ENCODE measurements at regions not wholly inside any gene's neighbourhood (a gene's known extent, or its start where the extent isn't known, plus 50 kb on each side); places are given as distances from the start of the nearest gene placed in this dataset.
A peak's percentile ranks its signal among the peaks of the same experiment; 100 is the strongest.

DNA sequence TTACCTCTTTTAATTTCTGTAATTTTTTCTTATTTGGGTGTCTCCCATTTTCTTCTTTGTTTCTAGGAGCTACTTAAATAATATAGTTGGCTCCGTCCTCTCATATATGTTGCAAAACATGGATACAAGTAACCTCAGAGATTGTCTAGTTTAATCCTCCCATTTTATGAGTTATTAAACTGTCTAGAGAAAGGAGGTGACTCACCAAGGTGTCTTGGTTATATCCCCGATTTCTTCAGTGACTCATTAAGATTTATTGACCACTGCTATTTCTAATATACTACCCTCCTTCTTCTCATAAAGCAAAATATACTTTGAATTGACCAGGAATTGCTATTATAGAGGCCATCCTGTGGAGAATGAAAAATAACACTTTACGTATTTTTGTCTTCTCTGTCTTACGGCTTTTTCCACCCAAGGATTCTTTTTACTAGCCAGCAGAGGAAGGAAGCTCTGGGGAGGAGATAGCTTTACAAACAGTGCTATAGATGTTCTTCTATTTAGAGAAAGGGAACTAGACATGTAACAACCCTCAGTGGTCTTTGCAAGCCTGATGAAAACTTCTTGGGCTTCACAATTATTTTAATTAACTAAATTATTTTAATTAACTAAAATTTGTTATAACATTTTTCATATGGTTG, 300.4 kb upstream of the TNP1 start:
- no peak for DNase-seq (ENCODE audit: low spot score)

GRCh38 chr2:217158928-217159327, 299.1 kb upstream of the TNP1 start:
- DNase-seq (ENCODE audit: low spot score) = no peak

GRCh38 chr2:217157581-217157980, 297.7 kb upstream of the TNP1 start:
- no peak for DNase-seq (ENCODE audit: low spot score)

DNA sequence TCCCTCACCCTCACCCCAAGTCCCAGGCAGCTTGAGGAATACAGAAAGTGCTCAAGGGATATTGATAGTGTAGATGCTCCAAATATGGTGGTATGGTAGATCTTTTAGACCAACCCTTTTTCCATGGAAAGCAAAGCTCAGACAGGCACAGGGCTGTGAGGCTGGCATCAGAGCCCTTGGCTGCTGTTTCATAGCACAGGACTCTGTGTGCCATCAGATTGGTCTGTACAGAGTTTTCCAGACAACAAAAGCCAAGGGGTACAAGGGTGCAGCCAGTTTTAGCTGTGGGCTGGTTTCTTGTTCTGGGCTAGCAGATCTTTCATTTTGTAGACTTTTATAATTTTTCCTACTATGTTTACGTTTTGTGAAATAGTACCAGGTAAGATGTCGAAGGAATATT, 296.9 kb upstream of the TNP1 start:
- DNase-seq (ENCODE audit: low spot score) = no peak

GRCh38 chr2:217154923-217155322, 295.1 kb upstream of the TNP1 start:
- DNase-seq (ENCODE audit: low spot score) = no peak

- no peak for DNase-seq (ENCODE audit: low spot score)
Measured at GRCh38 chr2:217153510-217153909, 293.6 kb upstream of the TNP1 start.

DNA sequence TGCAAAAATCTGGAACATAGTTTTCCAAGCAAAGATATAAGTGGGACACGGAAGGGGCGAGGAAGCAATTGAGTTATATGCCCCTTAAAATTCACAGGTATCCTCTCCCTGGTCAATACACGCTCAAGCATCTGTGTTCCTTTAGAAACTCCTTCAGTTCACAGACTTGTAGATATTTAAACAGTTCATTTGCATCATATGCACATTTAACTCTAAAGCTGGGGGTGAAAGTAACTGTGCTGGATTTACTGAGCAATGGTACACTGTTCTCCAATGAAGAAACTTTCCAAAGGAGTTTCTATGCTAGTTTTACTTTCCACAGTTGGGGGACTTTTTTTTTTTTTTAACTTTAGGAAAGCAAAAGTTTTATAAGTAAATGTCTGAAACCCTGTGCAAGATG, 293.0 kb upstream of the TNP1 start:
- no peak for DNase-seq (ENCODE audit: low spot score)

DNA sequence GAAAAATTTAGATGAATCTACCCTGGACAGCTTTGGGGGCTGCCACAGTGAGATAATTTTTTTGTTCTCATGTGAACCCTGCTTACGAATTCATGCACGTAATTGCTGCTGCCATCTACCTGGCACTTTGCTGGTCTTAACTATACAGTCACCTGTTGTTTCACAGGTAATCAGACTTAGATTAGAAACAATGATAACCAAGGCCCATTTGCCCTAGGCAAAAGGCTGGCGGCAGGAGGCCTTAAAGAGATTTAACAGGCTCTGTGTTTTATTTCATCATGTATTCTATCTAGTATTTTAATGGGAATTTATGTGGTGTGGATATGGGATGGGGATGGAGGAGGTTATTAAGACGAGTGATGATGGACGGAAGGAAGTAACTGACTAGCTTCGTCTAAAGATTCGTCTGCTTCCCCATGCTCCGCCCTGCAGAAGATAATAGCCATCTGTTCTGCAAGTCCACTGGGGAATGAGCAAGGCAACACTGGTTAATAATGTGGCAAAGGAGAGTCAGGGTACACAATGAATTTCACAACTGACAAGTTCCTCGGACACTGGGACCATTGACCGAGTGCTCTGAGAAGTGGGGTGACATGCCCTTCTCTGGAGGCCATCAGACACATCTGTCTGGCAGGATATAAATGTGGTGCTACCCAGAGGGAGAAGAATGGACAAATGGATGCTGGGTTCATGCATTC, 291.8 kb upstream of the TNP1 start:
- DNase-seq (ENCODE audit: low spot score) = no peak

DNA sequence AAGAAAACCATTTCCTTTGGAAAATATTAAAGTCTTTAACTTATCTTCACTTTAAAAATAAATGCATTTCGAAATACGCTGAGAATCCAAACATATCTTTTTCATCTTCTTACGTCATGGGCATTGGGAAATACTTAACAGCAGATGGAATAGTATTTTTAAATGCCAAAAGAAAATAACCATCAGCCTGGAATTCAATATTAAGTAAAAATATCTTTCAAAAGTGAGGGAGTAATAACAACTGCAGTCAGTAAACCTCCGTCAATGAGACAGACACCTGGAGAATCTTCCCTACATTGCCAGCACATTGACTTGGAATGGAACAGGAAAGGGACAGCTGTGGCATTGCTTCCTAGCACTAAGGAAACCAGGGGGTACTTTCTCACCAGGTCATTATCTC, 290.4 kb upstream of the TNP1 start:
- DNase-seq (ENCODE audit: low spot score) = no peak

GRCh38 chr2:217149087-217149660, 289.3 kb upstream of the TNP1 start:
- DNase-seq (ENCODE audit: low spot score) = no peak

- no peak for DNase-seq (ENCODE audit: low spot score)
Measured at GRCh38 chr2:217147818-217148217, 288.0 kb upstream of the TNP1 start.

- DNase-seq (ENCODE audit: low spot score) = no peak
Measured at GRCh38 chr2:217146956-217147355, 287.1 kb upstream of the TNP1 start.

DNA sequence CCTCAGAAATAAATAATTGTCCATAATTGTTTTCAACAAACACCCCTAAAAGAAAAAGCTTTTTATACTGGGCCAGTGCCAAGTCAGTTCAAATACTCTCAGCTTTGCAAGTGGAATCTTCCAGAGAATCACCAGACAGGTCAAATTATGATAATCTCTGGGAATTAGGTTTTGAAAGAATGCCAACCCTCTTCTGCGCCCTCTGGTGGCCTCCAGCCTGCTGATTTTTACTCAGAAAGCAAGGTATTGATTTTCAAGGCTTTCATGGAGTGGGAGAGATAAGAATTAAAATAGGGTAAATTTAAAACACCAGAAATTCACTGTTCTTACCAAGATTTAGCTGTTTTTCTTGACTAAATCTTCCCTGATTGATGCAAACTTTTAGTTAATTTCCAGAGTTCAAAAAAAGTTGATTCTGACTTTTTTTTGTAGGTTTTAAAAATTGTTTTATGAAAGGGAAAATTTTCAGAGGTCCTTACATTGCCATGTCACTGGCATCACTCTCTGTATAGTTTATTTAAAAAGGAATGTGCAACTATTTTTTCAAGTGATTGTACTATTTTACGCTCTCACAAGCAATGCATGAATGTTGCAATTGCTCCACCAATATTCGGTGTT, 282.9 kb upstream of the TNP1 start:
- peak; percentile 31 for DNase-seq (ENCODE audit: low spot score)

DNA sequence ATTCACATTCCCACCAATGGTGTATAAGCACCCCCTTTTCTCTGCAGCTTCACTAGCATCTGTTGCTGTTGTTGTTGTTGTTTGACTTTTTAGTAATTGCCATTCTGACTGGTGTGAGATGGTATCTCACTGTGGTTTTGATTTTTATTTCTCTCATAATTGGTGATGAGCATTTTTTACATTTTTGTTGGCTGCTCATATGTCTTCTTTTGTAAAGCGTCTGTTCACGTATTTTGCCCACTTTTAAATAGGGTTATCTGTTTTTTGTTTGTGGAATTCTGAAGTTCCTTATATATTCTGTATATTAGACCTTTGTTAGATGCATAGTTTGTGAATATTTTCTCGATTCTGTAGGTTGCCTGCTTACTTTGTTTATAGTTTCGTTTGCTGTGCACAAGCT, 278.4 kb upstream of the TNP1 start:
- DNase-seq (ENCODE audit: low spot score) = no peak

DNA sequence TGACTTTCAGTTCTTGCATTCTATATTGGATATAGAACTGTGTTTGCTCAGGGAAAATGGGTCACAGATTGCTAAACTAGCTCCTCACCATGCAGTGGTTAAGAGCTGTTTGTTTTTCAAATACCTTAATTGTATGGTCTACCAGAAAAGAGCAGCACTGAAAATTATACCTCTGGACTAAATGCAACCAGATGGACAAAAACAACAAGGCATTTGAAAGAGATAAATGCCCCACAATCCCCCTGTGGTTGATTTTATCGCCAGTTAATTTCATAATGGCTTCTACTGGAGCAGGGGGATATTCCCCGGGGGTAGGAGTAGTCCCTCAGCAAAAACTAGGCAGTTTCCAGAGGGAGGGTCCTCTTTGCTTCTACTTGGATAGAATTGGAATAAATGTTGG, 267.9 kb upstream of the TNP1 start:
- DNase-seq (ENCODE audit: low spot score) = no peak

DNA sequence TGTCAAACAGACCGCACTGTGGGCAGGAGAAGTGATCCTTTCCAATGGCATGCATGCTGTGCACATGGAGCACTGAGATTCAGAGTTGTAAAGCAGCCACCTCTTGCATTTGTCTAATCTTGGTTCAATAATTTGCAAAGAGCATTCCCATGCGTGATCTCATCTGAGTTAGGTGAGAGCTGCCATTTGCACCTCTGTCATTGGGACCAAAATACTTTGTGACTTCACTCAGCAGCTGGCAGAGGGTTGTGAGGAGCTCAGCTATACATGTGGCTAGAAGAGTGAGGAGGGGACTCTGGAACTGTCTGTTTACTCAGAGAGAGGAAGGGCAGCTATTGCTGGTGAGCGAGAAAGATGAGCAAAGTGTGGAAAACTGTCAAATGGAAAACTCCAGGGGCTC, 265.1 kb upstream of the TNP1 start:
- DNase-seq (ENCODE audit: low spot score) = no peak

- DNase-seq (ENCODE audit: low spot score) = no peak
Measured at GRCh38 chr2:217124050-217124449, 264.2 kb upstream of the TNP1 start.

DNA sequence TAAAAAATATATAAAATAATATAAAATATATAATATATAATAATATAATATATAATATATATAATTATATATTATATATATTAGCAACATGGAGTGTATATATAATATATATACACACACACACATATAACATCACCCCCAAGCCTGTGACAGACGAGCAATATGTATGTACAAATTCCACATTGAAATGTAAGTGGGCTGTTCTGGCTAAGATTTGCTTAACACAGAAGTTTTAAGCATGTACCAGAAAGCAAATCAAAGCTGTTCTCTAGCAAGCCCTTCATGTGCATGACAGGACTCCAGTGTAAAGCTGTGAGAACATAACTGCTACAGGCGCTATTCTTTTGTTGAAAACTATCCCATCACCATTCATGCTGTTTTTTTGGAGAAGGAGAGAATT, 261.7 kb upstream of the TNP1 start:
- no peak for DNase-seq (ENCODE audit: low spot score)

DNA sequence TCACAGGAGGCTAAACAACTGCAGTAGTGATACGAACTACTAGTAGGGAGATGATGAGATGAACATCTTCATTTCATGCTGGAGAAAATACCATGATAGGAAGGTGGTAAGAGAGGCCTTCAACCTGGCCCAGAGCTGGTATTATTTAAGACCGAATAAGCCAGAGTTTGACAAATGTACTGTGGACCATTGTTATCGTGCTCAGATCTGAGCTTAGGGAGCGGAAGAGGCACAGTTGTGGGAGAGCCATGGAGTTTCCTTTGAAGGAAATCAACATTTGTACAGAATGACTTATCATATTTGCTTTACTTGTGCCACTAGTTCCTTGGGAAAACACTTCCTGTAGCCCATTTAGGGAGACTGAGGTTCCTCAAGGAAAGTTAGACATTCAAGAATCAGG, 260.6 kb upstream of the TNP1 start:
- DNase-seq (ENCODE audit: low spot score) = no peak

- DNase-seq (ENCODE audit: low spot score) = no peak
Measured at GRCh38 chr2:217118559-217119284, 258.9 kb upstream of the TNP1 start.

GRCh38 chr2:217117523-217117922, 257.7 kb upstream of the TNP1 start:
- no peak for DNase-seq (ENCODE audit: low spot score)

DNA sequence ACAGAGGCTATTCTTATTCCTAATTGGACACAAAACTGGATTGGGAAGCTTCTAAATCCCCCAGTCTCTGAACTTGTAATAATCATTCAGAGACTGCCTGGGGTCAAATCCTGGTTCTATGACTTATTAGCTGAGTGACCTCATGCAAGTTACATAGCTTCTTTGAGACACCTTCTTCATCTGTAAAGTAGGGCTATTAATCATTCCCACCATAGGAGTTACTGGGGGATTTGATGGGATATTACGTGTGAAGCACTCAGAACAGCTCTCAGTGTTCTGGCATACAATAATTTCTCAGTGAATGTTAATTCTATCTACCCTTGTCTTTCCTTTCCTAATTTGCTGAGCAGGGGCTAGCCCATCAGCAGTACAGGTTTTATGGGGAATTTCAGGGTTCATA, 256.7 kb upstream of the TNP1 start:
- no peak for DNase-seq (ENCODE audit: low spot score)

DNA sequence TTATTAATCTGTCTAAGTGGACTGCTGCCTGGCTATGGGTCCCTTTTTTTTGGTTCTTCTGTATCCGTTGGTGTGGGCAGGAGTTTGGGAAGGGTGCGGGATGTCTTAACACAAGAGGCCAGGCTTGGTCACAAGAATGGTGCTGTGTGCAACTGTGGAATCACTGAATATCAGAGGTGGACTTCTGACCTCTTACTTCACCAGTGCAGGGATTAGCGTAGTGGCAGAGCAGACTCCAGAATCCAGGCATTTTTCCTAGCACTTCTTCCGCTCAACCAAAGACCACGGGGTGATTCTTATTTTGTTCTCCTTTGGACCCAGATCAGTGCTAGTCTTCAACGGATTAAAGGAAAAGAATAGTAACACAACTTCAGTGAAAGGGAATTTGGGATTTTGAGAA, 254.3 kb upstream of the TNP1 start:
- peak; percentile 26 for DNase-seq (ENCODE audit: low spot score)
